ENCODE measurements at regions not wholly inside any gene's neighbourhood (a gene's known extent, or its start where the extent isn't known, plus 50 kb on each side); places are given as distances from the start of the nearest gene placed in this dataset.
"Not testable (repeated sequence)": the region's sequence is repeated elsewhere in the genome, so short reads cannot be mapped to it uniquely, and the experiment has no call there.

DNA sequence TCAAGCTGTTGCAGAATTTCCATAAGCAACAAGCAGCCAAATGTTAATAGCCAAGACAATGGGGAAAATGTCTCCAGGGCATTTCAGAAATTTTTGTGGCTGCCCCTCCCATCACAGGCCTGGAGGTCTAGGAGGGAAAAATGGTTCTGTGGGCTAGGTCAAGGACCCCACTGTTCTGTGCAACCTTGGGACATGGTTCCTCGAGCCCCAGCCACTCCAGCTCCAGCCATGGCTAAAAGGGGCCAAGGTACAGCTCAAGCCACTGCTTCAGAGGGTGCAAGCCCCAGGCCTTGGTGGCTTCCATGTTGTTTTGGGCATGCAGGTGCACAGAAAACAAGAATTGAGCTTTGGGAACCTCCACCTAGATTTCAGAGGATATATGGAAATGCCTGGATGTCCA, 122.1 kb upstream of the OTOS start:
- TF ChIP-seq, protein P1, sequence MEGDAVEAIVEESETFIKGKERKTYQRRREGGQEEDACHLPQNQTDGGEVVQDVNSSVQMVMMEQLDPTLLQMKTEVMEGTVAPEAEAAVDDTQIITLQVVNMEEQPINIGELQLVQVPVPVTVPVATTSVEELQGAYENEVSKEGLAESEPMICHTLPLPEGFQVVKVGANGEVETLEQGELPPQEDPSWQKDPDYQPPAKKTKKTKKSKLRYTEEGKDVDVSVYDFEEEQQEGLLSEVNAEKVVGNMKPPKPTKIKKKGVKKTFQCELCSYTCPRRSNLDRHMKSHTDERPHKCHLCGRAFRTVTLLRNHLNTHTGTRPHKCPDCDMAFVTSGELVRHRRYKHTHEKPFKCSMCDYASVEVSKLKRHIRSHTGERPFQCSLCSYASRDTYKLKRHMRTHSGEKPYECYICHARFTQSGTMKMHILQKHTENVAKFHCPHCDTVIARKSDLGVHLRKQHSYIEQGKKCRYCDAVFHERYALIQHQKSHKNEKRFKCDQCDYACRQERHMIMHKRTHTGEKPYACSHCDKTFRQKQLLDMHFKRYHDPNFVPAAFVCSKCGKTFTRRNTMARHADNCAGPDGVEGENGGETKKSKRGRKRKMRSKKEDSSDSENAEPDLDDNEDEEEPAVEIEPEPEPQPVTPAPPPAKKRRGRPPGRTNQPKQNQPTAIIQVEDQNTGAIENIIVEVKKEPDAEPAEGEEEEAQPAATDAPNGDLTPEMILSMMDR (IDR thresholded peaks at IDR 0.05; ENCODE audit: borderline replicate concordance, extremely low read depth, low read length, poor library complexity, severe bottlenecking), result not testable (repeated sequence)
- not testable (repeated sequence) for TF ChIP-seq EZH2 (IDR thresholded peaks at IDR 0.05; ENCODE audit: borderline replicate concordance, low read depth, low read length, severe bottlenecking)
